Tibial nerve (tissue), 4 donors: ENCODE measurements at regions not wholly inside any gene's neighbourhood (a gene's known extent, or its start where the extent isn't known, plus 50 kb on each side); places are given as distances from the start of the nearest gene placed in this dataset.

Source experiments
- DNase-seq, 2 donors: peaks; one replicate each; pipeline ENCODE4 v3.0.0-alpha.2; 2019; ENCODE audit warnings: low spot score in 2 of 2
- H3K27ac ChIP-seq, 4 donors: fragments of 200-600 bp; sonication (generic) in 3 of 4; one replicate each; pipeline ENCODE4 v1.5.1; 2017 to 2019; ENCODE audit warnings: mild to moderate bottlenecking in 1 of 4
- H3K27me3 ChIP-seq, 2 donors: fragments of 200-600 bp; sonication (generic) in 1 of 2; one replicate each; pipeline versions ENCODE4 v1.5.1 to v1.6.0; 2017 to 2019
- H3K36me3 ChIP-seq, 3 donors: fragments of 200-600 bp; sonication (generic); one replicate each; pipeline ENCODE4 v1.5.1; 2018 to 2019
- H3K4me1 ChIP-seq, 4 donors: fragments of 200-600 bp; sonication (generic) in 3 of 4; one replicate each; pipeline ENCODE4 v1.5.1; 2017 to 2019
- H3K4me3 ChIP-seq, 4 donors: fragments of 200-600 bp; sonication (generic) in 3 of 4; one replicate each; pipeline ENCODE4 v1.5.1; 2017 to 2019; ENCODE audit warnings: mild to moderate bottlenecking in 1 of 4, moderate library complexity in 1 of 4
- H3K9me3 ChIP-seq, 4 donors: fragments of 200-600 bp; sonication (generic) in 3 of 4; one replicate each; pipeline ENCODE4 v1.5.1; 2017 to 2019
- EP300 ChIP-seq, 2 donors: sonication (generic); formaldehyde crosslinking; IDR thresholded peaks; one replicate each; pipeline ENCODE4 v1.6.1; 2017; ENCODE audit warnings: antibody characterized with exemption in 2 of 2, mild to moderate bottlenecking in 1 of 2
- POLR2A ChIP-seq, 2 donors: fragments of 450-650 bp; IDR thresholded peaks; one replicate each; pipeline ENCODE4 v1.6.1; 2017; ENCODE audit warnings: antibody characterized with exemption in 2 of 2, mild to moderate bottlenecking in 2 of 2, moderate library complexity in 2 of 2
- WGBS, 2 donors: methylation state at CpG; one replicate each; pipeline ENCODE4 v1.1.5; 2018; 5-methylcytosine and 5-hydroxymethylcytosine counted together
- TF ChIP-seq, protein P1 (sequence below), 5 experiments: fragments of 200-600 bp in 3 of 5; fragments of 450-650 bp in 2 of 5; sonication (generic) in 3 of 5; IDR thresholded peaks; one replicate each; pipeline ENCODE4 v1.5.1; 2016 to 2019; ENCODE audit warnings: antibody characterized with exemption in 5 of 5, mild to moderate bottlenecking in 3 of 5, moderate library complexity in 2 of 5

DNA sequence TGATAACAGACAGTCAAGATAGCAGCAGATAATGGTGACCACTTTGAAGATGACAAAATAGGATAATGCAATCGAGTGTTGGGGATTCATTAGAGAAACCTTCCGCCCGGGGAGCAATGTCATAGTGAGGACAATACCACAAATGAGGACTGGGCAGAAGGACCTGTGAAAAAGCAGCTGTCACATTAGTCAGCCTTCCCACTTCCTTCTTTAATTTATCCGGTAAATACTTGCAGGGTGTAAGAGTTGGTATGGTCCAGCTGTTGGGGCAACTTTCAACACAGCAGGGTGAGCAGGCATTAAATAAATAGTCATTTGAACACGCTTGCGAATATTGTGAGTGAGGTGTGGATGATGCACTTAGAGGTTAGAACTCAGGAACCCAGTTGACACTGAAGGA, 132.5 kb upstream of the KIRREL3 start:
- no peaks in the 10 kb centered on the region for H3K9me3 ChIP-seq
- TF ChIP-seq, protein P1, sequence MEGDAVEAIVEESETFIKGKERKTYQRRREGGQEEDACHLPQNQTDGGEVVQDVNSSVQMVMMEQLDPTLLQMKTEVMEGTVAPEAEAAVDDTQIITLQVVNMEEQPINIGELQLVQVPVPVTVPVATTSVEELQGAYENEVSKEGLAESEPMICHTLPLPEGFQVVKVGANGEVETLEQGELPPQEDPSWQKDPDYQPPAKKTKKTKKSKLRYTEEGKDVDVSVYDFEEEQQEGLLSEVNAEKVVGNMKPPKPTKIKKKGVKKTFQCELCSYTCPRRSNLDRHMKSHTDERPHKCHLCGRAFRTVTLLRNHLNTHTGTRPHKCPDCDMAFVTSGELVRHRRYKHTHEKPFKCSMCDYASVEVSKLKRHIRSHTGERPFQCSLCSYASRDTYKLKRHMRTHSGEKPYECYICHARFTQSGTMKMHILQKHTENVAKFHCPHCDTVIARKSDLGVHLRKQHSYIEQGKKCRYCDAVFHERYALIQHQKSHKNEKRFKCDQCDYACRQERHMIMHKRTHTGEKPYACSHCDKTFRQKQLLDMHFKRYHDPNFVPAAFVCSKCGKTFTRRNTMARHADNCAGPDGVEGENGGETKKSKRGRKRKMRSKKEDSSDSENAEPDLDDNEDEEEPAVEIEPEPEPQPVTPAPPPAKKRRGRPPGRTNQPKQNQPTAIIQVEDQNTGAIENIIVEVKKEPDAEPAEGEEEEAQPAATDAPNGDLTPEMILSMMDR (IDR thresholded peaks at IDR 0.05): no peak
- TF ChIP-seq POLR2A (IDR thresholded peaks at IDR 0.05): no peak
- no peaks in the 10 kb centered on the region for H3K27me3 ChIP-seq
- no peaks in the 10 kb centered on the region for H3K4me1 ChIP-seq
- no peak overlapping the region for H3K4me3 ChIP-seq
- H3K27ac ChIP-seq: no peak overlapping the region
- 77 to 81% methylated on average over 6 of the region's 6 CpGs for WGBS, 2 donors
- DNase-seq: no peak
- no peaks in the 10 kb centered on the region for H3K36me3 ChIP-seq

DNA sequence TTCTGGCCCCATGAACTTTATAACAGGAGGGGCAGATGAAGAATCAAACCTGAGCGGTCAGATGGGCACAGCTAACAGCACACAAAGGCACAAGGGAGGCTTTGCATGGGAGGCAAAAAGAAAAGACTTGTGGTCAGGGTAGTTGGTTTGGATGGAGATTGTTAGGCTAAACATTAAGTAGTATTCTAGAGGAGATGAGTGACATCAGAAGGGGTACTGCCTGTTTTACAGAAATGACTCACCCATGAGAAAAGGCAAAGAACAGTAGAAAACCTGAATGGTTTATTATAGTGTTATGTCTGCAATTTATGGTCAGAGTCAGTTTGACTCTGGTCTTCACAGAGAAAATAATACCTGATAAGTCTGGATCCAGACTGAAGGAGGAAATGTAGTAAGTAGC, 129.8 kb upstream of the KIRREL3 start:
- no peaks in the 10 kb centered on the region for H3K9me3 ChIP-seq
- no peaks in the 10 kb centered on the region for H3K36me3 ChIP-seq
- DNase-seq: no peak
- TF ChIP-seq, protein P1 (IDR thresholded peaks at IDR 0.05): no peak
- WGBS, 2 donors: 97% methylated on average over 1 of the region's 1 CpG
- no peaks in the 10 kb centered on the region for H3K4me1 ChIP-seq
- H3K27me3 ChIP-seq: no peaks in the 10 kb centered on the region
- H3K27ac ChIP-seq: no peak overlapping the region
- no peak overlapping the region for H3K4me3 ChIP-seq

DNA sequence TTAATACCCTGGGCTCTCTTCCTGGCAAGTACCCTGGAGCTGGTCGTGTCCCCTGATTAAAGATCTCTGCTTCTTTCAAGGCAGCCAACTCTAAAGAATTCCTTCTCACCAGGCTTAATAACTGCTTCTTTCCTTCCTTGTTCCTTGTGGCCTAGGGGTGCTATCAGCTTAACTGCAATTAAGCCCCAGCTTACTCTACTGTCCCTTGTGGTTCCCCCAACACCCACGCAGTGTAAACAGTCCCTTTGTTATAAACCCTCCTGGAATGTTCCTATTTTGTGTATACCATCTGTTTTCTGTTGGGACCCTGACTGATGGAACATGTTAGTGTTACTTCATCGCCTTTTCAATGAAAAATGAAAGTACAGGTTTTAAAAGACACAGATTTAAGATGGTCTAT, 126.4 kb upstream of the KIRREL3 start:
- no peak for DNase-seq
- 29 to 38% methylated on average over 3 of the region's 3 CpGs for WGBS, 2 donors

DNA sequence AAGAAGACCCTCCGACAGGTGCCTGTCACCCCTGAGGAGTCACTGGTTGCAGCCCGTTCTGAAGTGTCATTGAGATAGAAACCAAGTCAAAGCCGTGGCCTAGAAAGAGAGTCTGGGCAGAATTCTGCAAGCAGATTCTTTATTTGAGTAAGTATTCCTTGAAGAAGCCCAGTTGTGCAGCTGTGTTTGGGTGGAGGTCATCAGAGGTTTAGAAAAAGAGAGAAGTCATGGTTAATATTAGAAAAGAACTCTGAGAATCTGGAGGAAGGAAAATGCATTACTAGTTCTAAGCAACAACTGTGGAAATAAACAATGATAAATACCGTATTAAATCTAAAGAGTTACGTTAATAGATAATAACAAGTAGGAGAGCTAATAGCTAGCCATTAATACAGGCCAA, 118.8 kb upstream of the KIRREL3 start:
- TF ChIP-seq POLR2A (IDR thresholded peaks at IDR 0.05) (no peak), EP300 (IDR thresholded peaks at IDR 0.05) (no peak)
- TF ChIP-seq, protein P1 (IDR thresholded peaks at IDR 0.05): no peak
- no peaks in the 10 kb centered on the region for H3K27me3 ChIP-seq
- WGBS, 2 donors: 51 to 61% methylated on average over 5 of the region's 5 CpGs
- DNase-seq: no peak
- no peak overlapping the region for H3K4me3 ChIP-seq
- H3K4me1 ChIP-seq: no peaks in the 10 kb centered on the region
- no peaks in the 10 kb centered on the region for H3K36me3 ChIP-seq
- H3K27ac ChIP-seq: no peak overlapping the region
- H3K9me3 ChIP-seq: no peaks in the 10 kb centered on the region

More for the DNA sequence above, 126.4 kb upstream of the KIRREL3 start:
- H3K27ac ChIP-seq: no peak overlapping the region
- no peak for TF ChIP-seq EP300 (IDR thresholded peaks at IDR 0.05)
- TF ChIP-seq, protein P1 (IDR thresholded peaks at IDR 0.05): no peak
- TF ChIP-seq POLR2A (IDR thresholded peaks at IDR 0.05): no peak
- no peak overlapping the region for H3K4me3 ChIP-seq
- no peaks in the 10 kb centered on the region for H3K4me1 ChIP-seq
- H3K36me3 ChIP-seq: no peaks in the 10 kb centered on the region
- H3K9me3 ChIP-seq: no peaks in the 10 kb centered on the region
- H3K27me3 ChIP-seq: no peaks in the 10 kb centered on the region

DNA sequence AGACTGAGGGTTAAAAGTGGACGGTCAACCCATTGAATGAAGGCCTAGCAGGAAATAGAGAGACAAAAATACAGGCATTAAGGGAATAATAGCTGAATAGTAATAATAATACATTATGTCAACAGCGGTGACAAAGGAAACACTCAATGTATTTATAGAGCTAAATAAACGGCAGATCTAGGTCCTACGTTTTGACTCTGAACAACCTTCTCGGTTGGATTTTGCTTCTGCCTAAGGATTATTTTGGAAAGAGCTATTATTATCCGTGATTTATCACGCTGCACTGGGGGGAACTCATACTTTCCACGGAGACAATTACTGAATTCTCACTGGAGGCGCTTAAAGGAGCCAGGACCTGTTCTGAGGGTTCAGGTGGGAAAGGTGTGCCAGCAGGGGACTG, 118.2 kb upstream of the KIRREL3 start:
- DNase-seq: no peak
- Histone ChIP-seq H3K36me3 (no peaks in the 10 kb centered on the region), H3K27me3 (no peaks in the 10 kb centered on the region), H3K4me1 (no peaks in the 10 kb centered on the region), H3K9me3 (no peaks in the 10 kb centered on the region), H3K27ac (no peak overlapping the region), H3K4me3 (no peak overlapping the region)
- no peak for TF ChIP-seq EP300 (IDR thresholded peaks at IDR 0.05)
- TF ChIP-seq, protein P1 (IDR thresholded peaks at IDR 0.05): no peak
- WGBS, 2 donors: 51 to 64% methylated on average over 9 of the region's 9 CpGs
